Tibial artery (tissue), 4 donors: ENCODE measurements at regions not wholly inside any gene's neighbourhood (a gene's known extent, or its start where the extent isn't known, plus 50 kb on each side); places are given as distances from the start of the nearest gene placed in this dataset.

Experiments
- DNase-seq, 2 donors: peaks; one replicate each; pipeline ENCODE4 v3.0.0-alpha.2; 2019
- H3K27ac ChIP-seq, 2 donors: fragments of 200-600 bp; sonication (generic) in 1 of 2; 1 replicate in 1 of 2; 2 replicates in 1 of 2; pipeline ENCODE4 v1.5.1; 2018 to 2019; ENCODE audit warnings: mild to moderate bottlenecking in 1 of 2
- H3K27me3 ChIP-seq, 2 donors: fragments of 200-600 bp; sonication (generic) in 1 of 2; one replicate each; pipeline versions ENCODE4 v1.5.1 to v1.6.0; 2016 to 2019
- H3K36me3 ChIP-seq, 3 donors: fragments of 200-600 bp; sonication (generic) in 2 of 3; one replicate each; pipeline ENCODE4 v1.5.1; 2016 to 2019; ENCODE audit warnings: mild to moderate bottlenecking in 2 of 3
- H3K4me1 ChIP-seq, 4 donors: fragments of 200-600 bp; sonication (generic) in 2 of 4; 1 replicate in 3 of 4; 2 replicates in 1 of 4; pipeline ENCODE4 v1.5.1; 2016 to 2019
- H3K4me3 ChIP-seq, 2 donors: fragments of 200-600 bp; sonication (generic) in 1 of 2; 1 replicate in 1 of 2; 2 replicates in 1 of 2; pipeline ENCODE4 v1.5.1; 2018 to 2019; ENCODE audit warnings: mild to moderate bottlenecking in 2 of 2
- H3K9me3 ChIP-seq, 3 donors: fragments of 200-600 bp; sonication (generic) in 1 of 3; one replicate each; pipeline ENCODE4 v1.5.1; 2016 to 2019
- intact Hi-C: fragments of 100-400 bp; cut with DNase I; formaldehyde crosslinking; loops from one replicate; pipeline ENCODE4 v1.15.0; 2023; ENCODE audit warnings: low total_unique reads
- TF ChIP-seq, protein P1 (sequence below), 2 experiments: fragments of 200-600 bp in 1 of 2; fragments of 450-650 bp in 1 of 2; IDR thresholded peaks; one replicate each; pipeline ENCODE4 v1.5.1; 2017 to 2019; ENCODE audit warnings: antibody characterized with exemption in 2 of 2, mild to moderate bottlenecking in 1 of 2, moderate library complexity in 1 of 2

GRCh38 chr1:191396622-191397021 is 761.6 kb upstream of the RGS18 start:
- intact Hi-C loops, result no loop called here
- peaks cover 0 to 13% (median 0%) of the 10 kb centered on the region in 3 donors for H3K9me3 ChIP-seq
- no peaks in the 10 kb centered on the region for H3K27me3 ChIP-seq
- no peak overlapping the region for H3K27ac ChIP-seq
- no peaks in the 10 kb centered on the region for H3K36me3 ChIP-seq
- H3K4me1 ChIP-seq, result no peaks in the 10 kb centered on the region
- TF ChIP-seq, protein P1, sequence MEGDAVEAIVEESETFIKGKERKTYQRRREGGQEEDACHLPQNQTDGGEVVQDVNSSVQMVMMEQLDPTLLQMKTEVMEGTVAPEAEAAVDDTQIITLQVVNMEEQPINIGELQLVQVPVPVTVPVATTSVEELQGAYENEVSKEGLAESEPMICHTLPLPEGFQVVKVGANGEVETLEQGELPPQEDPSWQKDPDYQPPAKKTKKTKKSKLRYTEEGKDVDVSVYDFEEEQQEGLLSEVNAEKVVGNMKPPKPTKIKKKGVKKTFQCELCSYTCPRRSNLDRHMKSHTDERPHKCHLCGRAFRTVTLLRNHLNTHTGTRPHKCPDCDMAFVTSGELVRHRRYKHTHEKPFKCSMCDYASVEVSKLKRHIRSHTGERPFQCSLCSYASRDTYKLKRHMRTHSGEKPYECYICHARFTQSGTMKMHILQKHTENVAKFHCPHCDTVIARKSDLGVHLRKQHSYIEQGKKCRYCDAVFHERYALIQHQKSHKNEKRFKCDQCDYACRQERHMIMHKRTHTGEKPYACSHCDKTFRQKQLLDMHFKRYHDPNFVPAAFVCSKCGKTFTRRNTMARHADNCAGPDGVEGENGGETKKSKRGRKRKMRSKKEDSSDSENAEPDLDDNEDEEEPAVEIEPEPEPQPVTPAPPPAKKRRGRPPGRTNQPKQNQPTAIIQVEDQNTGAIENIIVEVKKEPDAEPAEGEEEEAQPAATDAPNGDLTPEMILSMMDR (IDR thresholded peaks at IDR 0.05), result no peak
- no peak overlapping the region for H3K4me3 ChIP-seq
- DNase-seq, result no peak

DNA sequence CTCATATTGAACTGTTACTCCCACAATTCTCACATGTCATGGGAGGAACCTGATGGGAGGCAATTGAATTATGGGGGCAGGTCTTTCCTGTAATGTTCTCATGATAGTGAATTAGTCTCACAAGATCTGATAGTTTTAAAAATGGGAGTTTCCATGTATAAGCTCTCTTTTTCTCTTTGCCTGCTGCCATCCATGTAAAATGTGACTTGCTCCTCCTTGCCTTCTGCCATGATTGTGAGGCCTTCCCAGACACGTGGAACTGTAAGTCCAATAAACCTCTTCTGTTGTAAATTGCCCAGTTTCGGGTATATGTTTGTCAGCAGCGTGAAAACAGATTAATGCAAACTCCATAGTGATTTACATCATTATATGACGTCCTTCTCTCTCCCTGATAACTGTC is 759.7 kb upstream of the RGS18 start:
- Histone ChIP-seq H3K27me3 (no peaks in the 10 kb centered on the region), H3K27ac (no peak overlapping the region), H3K36me3 (no peaks in the 10 kb centered on the region), H3K4me1 (no peaks in the 10 kb centered on the region), H3K4me3 (no peak overlapping the region), H3K9me3 (peaks cover 0 to 13% (median 0%) of the 10 kb centered on the region in 3 donors)
- TF ChIP-seq, protein P1 (IDR thresholded peaks at IDR 0.05), result no peak
- intact Hi-C loops, result no loop called here
- DNase-seq, result no peak

GRCh38 chr1:191405417-191405816 is 752.8 kb upstream of the RGS18 start:
- DNase-seq, result no peak
- Histone ChIP-seq H3K27ac (no peak overlapping the region), H3K4me3 (no peak overlapping the region), H3K27me3 (no peaks in the 10 kb centered on the region), H3K9me3 (no peaks in the 10 kb centered on the region), H3K36me3 (no peaks in the 10 kb centered on the region), H3K4me1 (no peaks in the 10 kb centered on the region)
- TF ChIP-seq, protein P1 (IDR thresholded peaks at IDR 0.05), result no peak
- intact Hi-C loops, result no loop called here

DNA sequence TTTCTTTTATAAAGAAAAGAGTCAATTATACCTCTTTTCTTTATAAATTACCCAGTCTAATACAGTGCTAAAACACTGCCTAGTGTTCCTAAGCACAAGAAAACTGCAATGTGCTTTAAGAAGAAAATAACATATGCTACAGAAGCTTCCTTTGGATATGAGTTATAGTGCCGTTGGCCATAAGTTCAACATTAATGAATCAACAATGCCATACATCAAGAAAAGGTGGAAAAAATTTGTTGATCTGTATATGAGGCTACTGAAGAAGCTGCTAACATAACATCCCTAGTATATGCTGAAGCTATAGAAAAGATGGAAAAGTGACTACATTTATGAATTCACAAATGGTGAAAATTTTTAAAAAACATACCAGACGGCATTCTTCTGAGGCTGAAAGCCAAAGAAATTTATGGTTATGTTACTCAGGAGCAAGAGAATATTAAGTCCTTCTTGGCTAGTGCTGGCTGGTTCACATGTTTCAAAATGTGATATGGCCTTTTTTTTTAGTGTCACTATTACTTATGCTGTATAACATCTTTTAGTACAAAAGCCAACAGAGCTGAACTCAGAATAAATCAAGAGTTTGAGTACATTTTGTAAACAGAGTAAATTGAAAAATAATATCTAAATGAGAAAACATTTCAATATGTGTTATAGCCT is 743.2 kb upstream of the RGS18 start:
- Histone ChIP-seq H3K4me3 (no peak overlapping the region), H3K4me1 (no peaks in the 10 kb centered on the region), H3K36me3 (no peaks in the 10 kb centered on the region), H3K27me3 (no peaks in the 10 kb centered on the region), H3K27ac (no peak overlapping the region), H3K9me3 (no peaks in the 10 kb centered on the region)
- intact Hi-C loops, result no loop called here
- TF ChIP-seq, protein P1 (IDR thresholded peaks at IDR 0.05), result no peak
- DNase-seq, result no peak

DNA sequence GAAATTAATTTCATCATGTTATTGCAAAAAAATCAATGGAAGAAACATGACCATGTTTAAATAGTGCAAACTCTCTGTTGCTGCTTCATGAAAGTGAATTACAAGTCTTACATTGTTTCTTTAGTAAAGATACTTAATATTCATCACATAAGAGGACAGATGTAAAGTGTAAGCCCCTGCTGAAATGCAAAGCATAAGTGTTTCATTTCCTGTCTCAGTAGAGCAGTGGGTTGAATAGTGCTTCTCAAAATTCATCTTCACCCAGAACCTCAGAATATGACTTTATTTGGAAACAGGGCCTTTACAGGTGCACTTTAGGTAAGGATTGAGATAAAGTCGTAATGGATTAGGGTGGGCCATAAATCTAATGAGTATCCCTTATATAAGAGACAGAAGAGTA is 738.4 kb upstream of the RGS18 start:
- Histone ChIP-seq H3K4me1 (no peaks in the 10 kb centered on the region), H3K36me3 (no peaks in the 10 kb centered on the region), H3K9me3 (no peaks in the 10 kb centered on the region), H3K4me3 (no peak overlapping the region), H3K27ac (no peak overlapping the region), H3K27me3 (no peaks in the 10 kb centered on the region)
- TF ChIP-seq, protein P1 (IDR thresholded peaks at IDR 0.05), result no peak
- DNase-seq, result no peak
- intact Hi-C loops, result no loop called here

GRCh38 chr1:191427593-191427992 is 730.7 kb upstream of the RGS18 start:
- intact Hi-C loops, result no loop called here
- H3K4me3 ChIP-seq, result no peak overlapping the region
- H3K4me1 ChIP-seq, result no peaks in the 10 kb centered on the region
- H3K27me3 ChIP-seq, result no peaks in the 10 kb centered on the region
- TF ChIP-seq, protein P1 (IDR thresholded peaks at IDR 0.05), result no peak
- H3K9me3 ChIP-seq, result no peaks in the 10 kb centered on the region
- no peak overlapping the region for H3K27ac ChIP-seq
- H3K36me3 ChIP-seq, result no peaks in the 10 kb centered on the region
- DNase-seq, result no peak
